Thoracic aorta (tissue), 2 donors: ENCODE measurements at regions not wholly inside any gene's neighbourhood (a gene's known extent, or its start where the extent isn't known, plus 50 kb on each side); places are given as distances from the start of the nearest gene placed in this dataset.

Experiments used
- ATAC-seq: fragments of 150-250 bp; one replicate; pipeline ENCODE4 v1.8.0; 2017; ENCODE audit warnings: low read depth; ENCODE audit not compliant: insufficient number of reproducible peaks, low FRiP score
- DNase-seq: peaks from one replicate; pipeline ENCODE4 v3.0.0-alpha.2; 2020; ENCODE audit warnings: low spot score
- H3K27ac ChIP-seq, 2 donors: fragments of 200-600 bp; sonication (generic); 1 replicate in 1 of 2; 2 replicates in 1 of 2; pipeline ENCODE4 v1.5.1; 2016; ENCODE audit warnings: mild to moderate bottlenecking in 2 of 2, moderate library complexity in 2 of 2
- H3K27me3 ChIP-seq: fragments of 200-600 bp; sonication (generic); replicated peaks from 2 replicates; pipeline ENCODE4 v1.6.0; 2016; ENCODE audit warnings: mild to moderate bottlenecking; ENCODE audit not compliant: insufficient read depth
- H3K36me3 ChIP-seq: fragments of 200-600 bp; sonication (generic); one replicate; pipeline ENCODE4 v1.5.1; 2016
- H3K4me1 ChIP-seq, 2 donors: fragments of 200-600 bp; sonication (generic); 1 replicate in 1 of 2; 2 replicates in 1 of 2; pipeline versions ENCODE4 v1.5.1 to v1.6.0; 2016; ENCODE audit warnings: low read depth in 2 of 2, mild to moderate bottlenecking in 1 of 2; ENCODE audit not compliant: control insufficient read depth in 1 of 2
- H3K4me3 ChIP-seq: fragments of 200-600 bp; sonication (generic); 2 replicates; pipeline ENCODE4 v1.5.1; 2016; ENCODE audit warnings: mild to moderate bottlenecking
- H3K9me3 ChIP-seq: fragments of 200-600 bp; sonication (generic); 2 replicates; pipeline ENCODE4 v1.5.1; 2016
- TF ChIP-seq, protein P1 (sequence below): fragments of 200-600 bp; sonication (generic); IDR thresholded peaks from one replicate; pipeline ENCODE4 v1.5.1; 2019; ENCODE audit warnings: antibody characterized with exemption

DNA sequence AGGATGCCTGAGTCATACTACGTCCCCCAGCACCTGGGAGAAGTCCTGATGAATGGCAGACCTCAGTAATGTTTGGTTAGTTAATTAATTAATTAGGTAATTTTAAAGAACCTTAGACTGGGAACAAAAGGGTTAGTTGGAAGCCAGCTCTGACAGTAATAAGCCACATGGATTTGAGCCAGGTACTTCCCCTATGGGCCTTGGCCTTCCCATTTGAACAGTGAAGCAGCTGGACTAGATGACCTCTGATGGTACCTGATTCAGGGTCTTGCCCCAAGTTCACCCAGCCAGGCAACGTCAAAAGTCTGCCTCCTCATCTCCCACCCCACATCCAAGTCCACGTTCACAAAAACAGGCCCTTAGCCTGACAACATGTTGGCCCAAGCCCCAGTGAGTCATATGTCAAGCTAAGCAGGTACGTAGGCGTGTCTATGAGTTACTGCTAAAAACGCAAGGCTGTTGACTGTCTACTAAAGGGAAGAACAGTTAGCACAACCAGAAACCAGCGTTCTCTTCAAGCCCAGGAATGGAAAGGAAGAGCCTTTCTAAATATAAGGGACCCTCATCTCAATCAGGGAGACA, 303.2 kb downstream of the ACTL7B start:
- no peak for ATAC-seq

DNA sequence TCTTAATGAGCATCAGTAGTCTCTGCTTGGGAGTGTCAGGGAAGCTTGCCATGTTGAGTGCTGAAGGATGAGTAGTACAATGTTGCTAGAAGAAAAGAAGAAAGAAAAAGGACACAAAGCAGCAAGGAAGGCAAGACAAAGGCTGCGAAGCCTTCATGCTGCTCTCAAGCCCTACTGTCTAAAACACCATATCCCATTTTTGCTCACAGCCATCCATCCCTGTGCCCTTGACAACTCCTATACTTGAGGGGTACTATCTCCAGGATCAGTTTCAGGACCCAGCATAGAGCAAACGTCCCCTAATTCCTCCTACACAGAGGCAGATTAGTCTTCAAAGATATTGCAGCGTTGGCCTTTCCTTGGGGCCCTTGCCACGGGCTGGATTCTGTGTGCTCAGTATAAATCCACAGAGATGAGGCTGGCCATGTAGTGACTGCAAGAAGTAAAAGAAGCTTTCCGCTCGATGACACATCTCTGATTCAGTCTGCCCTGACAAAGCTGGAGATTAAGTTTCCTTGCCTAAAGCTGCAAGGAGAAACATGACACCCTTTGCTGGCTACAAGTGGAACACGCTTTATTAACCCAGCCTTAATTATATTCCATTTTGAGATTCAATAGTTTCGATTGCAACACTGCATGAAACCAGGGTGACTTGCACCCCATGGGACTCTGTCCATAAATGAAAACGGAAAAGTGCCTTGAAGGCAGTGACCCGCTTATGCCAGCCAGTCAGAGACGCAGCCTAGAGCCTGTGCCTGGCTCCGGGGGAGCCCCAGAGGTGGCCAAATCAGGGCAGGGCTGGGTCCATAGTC, 304.6 kb downstream of the ACTL7B start:
- TF ChIP-seq, protein P1, sequence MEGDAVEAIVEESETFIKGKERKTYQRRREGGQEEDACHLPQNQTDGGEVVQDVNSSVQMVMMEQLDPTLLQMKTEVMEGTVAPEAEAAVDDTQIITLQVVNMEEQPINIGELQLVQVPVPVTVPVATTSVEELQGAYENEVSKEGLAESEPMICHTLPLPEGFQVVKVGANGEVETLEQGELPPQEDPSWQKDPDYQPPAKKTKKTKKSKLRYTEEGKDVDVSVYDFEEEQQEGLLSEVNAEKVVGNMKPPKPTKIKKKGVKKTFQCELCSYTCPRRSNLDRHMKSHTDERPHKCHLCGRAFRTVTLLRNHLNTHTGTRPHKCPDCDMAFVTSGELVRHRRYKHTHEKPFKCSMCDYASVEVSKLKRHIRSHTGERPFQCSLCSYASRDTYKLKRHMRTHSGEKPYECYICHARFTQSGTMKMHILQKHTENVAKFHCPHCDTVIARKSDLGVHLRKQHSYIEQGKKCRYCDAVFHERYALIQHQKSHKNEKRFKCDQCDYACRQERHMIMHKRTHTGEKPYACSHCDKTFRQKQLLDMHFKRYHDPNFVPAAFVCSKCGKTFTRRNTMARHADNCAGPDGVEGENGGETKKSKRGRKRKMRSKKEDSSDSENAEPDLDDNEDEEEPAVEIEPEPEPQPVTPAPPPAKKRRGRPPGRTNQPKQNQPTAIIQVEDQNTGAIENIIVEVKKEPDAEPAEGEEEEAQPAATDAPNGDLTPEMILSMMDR, result no peak
- no peak for DNase-seq
- no peaks in the 10 kb centered on the region for H3K36me3 ChIP-seq
- no peaks in the 10 kb centered on the region for H3K4me1 ChIP-seq
- no peak for ATAC-seq
- no peaks in the 10 kb centered on the region for H3K9me3 ChIP-seq
- no peaks in the 10 kb centered on the region for H3K27me3 ChIP-seq
- H3K27ac ChIP-seq, result no peak overlapping the region
- H3K4me3 ChIP-seq, result no peak overlapping the region

More for the DNA sequence above, 303.2 kb downstream of the ACTL7B start:
- no peaks in the 10 kb centered on the region for H3K27me3 ChIP-seq
- H3K36me3 ChIP-seq, result no peaks in the 10 kb centered on the region
- TF ChIP-seq, protein P1, result no peak
- no peak overlapping the region for H3K4me3 ChIP-seq
- no peaks in the 10 kb centered on the region for H3K4me1 ChIP-seq
- no peak for DNase-seq
- H3K9me3 ChIP-seq, result no peaks in the 10 kb centered on the region
- H3K27ac ChIP-seq, result no peak overlapping the region

DNA sequence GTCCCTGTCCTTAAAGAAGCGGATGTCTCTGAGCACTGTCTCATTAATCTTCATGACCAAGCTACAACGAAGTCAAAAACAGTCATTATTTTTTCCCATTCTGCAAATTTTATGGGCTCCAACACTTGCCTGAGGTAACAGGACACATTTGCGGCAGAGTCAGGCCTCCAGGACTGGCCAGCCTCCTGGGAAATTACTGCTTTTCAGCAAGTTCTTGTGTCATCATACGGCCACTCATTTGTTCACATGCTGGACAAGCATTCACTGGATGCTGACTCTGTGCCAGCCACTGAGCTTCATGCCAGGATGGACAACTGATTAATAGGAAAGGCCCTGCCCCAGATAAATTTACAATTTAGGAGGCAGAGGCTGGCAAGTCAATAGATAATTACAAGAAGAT, 305.7 kb downstream of the ACTL7B start:
- TF ChIP-seq, protein P1, result no peak
- Histone ChIP-seq H3K4me1 (no peaks in the 10 kb centered on the region), H3K27me3 (no peaks in the 10 kb centered on the region), H3K36me3 (no peaks in the 10 kb centered on the region), H3K4me3 (no peak overlapping the region), H3K27ac (no peak overlapping the region), H3K9me3 (no peaks in the 10 kb centered on the region)
- DNase-seq (no peak), ATAC-seq (no peak)

DNA sequence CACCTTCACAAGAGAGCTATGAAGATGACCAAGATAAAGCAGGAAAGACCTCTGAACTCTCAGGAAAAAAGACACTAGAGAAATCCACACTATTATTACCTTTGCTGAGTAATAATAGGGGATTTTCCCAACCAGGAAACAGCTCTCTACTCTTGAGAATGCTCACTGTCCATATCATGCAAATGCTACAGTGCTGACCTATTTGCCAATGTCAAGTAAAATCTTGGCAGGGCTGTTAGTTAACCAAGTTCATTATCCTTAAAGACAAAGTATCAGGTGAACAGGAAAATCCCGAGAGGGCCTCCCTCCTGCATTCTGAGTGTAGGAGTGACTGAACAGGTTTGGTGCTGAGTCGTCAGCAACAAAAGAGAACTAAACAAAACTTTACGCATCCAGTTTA, 306.6 kb downstream of the ACTL7B start:
- no peaks in the 10 kb centered on the region for H3K9me3 ChIP-seq
- H3K4me3 ChIP-seq, result no peak overlapping the region
- H3K4me1 ChIP-seq, result no peaks in the 10 kb centered on the region
- H3K27me3 ChIP-seq, result no peaks in the 10 kb centered on the region
- DNase-seq (no peak), ATAC-seq (no peak)
- H3K27ac ChIP-seq, result no peak overlapping the region
- H3K36me3 ChIP-seq, result no peaks in the 10 kb centered on the region
- TF ChIP-seq, protein P1, result no peak

DNA sequence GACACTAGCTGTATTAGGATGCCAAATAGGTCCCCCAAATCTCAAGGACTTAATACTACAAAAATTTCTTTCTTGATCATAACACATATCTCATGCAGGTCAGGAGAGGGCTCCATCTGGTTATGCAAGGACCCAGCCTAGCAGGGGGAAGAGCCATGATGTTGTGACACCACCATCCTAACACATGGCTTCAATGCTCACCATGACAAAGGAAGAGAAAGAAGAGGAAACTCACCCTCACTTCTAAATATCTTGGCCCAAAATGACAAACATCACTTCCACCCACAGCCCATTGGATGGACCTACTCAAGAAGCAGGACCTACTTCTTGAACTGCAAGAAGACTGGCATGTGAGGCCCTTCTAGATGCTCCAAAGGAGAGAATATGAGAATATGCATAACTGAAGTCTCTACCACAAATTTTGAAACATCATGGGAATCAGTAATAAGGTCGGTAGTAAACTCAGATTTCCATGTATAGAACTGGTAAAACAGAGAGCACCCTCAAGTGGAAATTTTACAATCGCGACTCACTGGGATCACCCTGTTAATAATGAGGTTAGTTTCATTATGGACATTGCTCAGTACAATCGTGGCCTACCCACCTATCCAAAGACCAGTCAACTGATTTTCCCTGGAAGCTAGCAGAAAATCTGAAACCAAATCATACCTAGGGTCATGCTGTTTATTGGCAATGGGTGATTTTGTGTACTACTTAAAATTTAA, 308.2 kb downstream of the ACTL7B start:
- no peaks in the 10 kb centered on the region for H3K36me3 ChIP-seq
- no peak overlapping the region for H3K4me3 ChIP-seq
- H3K27me3 ChIP-seq, result no peaks in the 10 kb centered on the region
- H3K27ac ChIP-seq, result no peak overlapping the region
- ATAC-seq, result no peak
- TF ChIP-seq, protein P1, result no peak
- H3K9me3 ChIP-seq, result no peaks in the 10 kb centered on the region
- DNase-seq, result no peak
- H3K4me1 ChIP-seq, result no peaks in the 10 kb centered on the region
